Keratinocyte (primary cell): ENCODE measurements at regions not wholly inside any gene's neighbourhood (a gene's known extent, or its start where the extent isn't known, plus 50 kb on each side); places are given as distances from the start of the nearest gene placed in this dataset.

ENCODE experiments used
- DNase-seq: peaks from one replicate; pipeline ENCODE4 v3.0.0-alpha.2; 2011; ENCODE audit warnings: low read depth, missing footprints, low spot score
- FAIRE-seq: peaks from 2 replicates; lab custom pipeline; 2011; peaks lifted over from hg19 to GRCh38; lab: Jason Lieb, UNC
- H2AFZ ChIP-seq: 2 replicates; pipeline ENCODE4 v1.6.0; 2012; ENCODE audit warnings: low read length, control low read depth, inconsistent platforms; ENCODE audit not compliant: control insufficient read depth
- H3K27ac ChIP-seq: 2 replicates; pipeline ENCODE4 v1.5.1; 2011; ENCODE audit warnings: low read length; ENCODE audit not compliant: control insufficient read depth, insufficient read depth
- H3K27me3 ChIP-seq: 3 replicates; pipeline ENCODE4 v1.6.0; 2011; ENCODE audit warnings: low read length; ENCODE audit not compliant: control insufficient read depth, insufficient read depth; ENCODE audit errors: extremely low read depth
- H3K36me3 ChIP-seq, 2 experiments: 2 replicates in 1 of 2; 3 replicates in 1 of 2; pipeline ENCODE4 v1.5.1; 2011; ENCODE audit warnings: low read length in 2 of 2, mild to moderate bottlenecking in 1 of 2; ENCODE audit not compliant: control insufficient read depth in 2 of 2, insufficient read depth in 2 of 2; ENCODE audit errors: extremely low read depth in 1 of 2
- H3K4me1 ChIP-seq: 3 replicates; pipeline ENCODE4 v1.5.1; 2011; ENCODE audit warnings: low read length; ENCODE audit not compliant: control insufficient read depth, insufficient read depth; ENCODE audit errors: extremely low read depth
- H3K4me2 ChIP-seq: 3 replicates; pipeline ENCODE4 v1.6.0; 2011; ENCODE audit warnings: low read depth, low read length; ENCODE audit not compliant: control insufficient read depth, insufficient read depth; ENCODE audit errors: extremely low read depth
- H3K4me3 ChIP-seq, 3 experiments: fragments of 200-600 bp in 1 of 3; sonication (generic) in 1 of 3; 2 replicates in 2 of 3; 3 replicates in 1 of 3; pipeline ENCODE4 v1.5.1; 2011 to 2016; ENCODE audit warnings: low read length in 3 of 3, mild to moderate bottlenecking in 3 of 3, control low read depth in 2 of 3, inconsistent platforms in 1 of 3, low read depth in 1 of 3, mixed read lengths in 1 of 3, mixed run types in 1 of 3, moderate library complexity in 1 of 3; ENCODE audit not compliant: control insufficient read depth in 2 of 3, insufficient read depth in 2 of 3; ENCODE audit errors: extremely low read depth in 1 of 3
- H3K79me2 ChIP-seq: 2 replicates; pipeline ENCODE4 v1.6.0; 2012; ENCODE audit warnings: low read length; ENCODE audit not compliant: control insufficient read depth, insufficient read depth
- H3K9ac ChIP-seq: 3 replicates; pipeline ENCODE4 v1.6.0; 2011; ENCODE audit warnings: low read length; ENCODE audit not compliant: control insufficient read depth, insufficient read depth; ENCODE audit errors: extremely low read depth
- H3K9me1 ChIP-seq: 3 replicates; pipeline ENCODE4 v1.6.0; 2011; ENCODE audit warnings: low read length; ENCODE audit not compliant: control insufficient read depth, insufficient read depth; ENCODE audit errors: extremely low read depth
- H3K9me3 ChIP-seq: 2 replicates; pipeline ENCODE4 v1.5.1; 2012; ENCODE audit warnings: low read depth, low read length; ENCODE audit not compliant: control insufficient read depth
- H4K20me1 ChIP-seq: 3 replicates; pipeline ENCODE4 v1.6.0; 2011; ENCODE audit warnings: low read length; ENCODE audit not compliant: control insufficient read depth, insufficient read depth; ENCODE audit errors: extremely low read depth
- CTCF ChIP-seq, 3 experiments: IDR thresholded peaks in 1 of 3; conservative IDR thresholded peaks in 1 of 3; optimal IDR thresholded peaks in 1 of 3; 2 replicates in 2 of 3; 3 replicates in 1 of 3; pipeline versions ENCODE3 to v1.5.1; 2011; ENCODE audit warnings: low read length in 3 of 3, mild to moderate bottlenecking in 3 of 3, moderate library complexity in 2 of 3, control low read depth in 1 of 3, inconsistent platforms in 1 of 3; ENCODE audit not compliant: insufficient read depth in 2 of 3; ENCODE audit errors: extremely low read depth in 1 of 3
- EZH2 ChIP-seq: IDR thresholded peaks from one replicate; pipeline ENCODE4 v1.6.1; 2012; ENCODE audit warnings: inconsistent platforms, mild to moderate bottlenecking, low read length, moderate library complexity
- dilution Hi-C: fragments of 300-500 bp; cut with MboI; formaldehyde crosslinking; loops from one replicate; pipeline ENCODE4 v1.7.0; 2020; ENCODE audit warnings: low sequenced_read_pairs; ENCODE audit not compliant: extremely low pct_ligation_motif_present

- dilution Hi-C loops = no loop called here
- no peaks in the 10 kb centered on the region for H3K36me3 ChIP-seq
- no peaks in the 10 kb centered on the region for H3K27me3 ChIP-seq
- TF ChIP-seq EZH2 (no peak), CTCF (optimal IDR thresholded peaks at IDR 0.05 in 1 of 3, IDR thresholded peaks at IDR 0.05 in 1 of 3, conservative IDR thresholded peaks at IDR 0.05 in 1 of 3; ENCODE audit: extremely low read depth in 1 of 3, insufficient read depth in 2 of 3, low read length in 3 of 3) (no peak)
- FAIRE-seq = no peak
- no peak overlapping the region for H3K4me3 ChIP-seq
- DNase-seq = no peak
- no peaks in the 10 kb centered on the region for H3K9me1 ChIP-seq
- H3K4me2 ChIP-seq = no peak overlapping the region
- H3K4me1 ChIP-seq = no peaks in the 10 kb centered on the region
- H4K20me1 ChIP-seq = no peaks in the 10 kb centered on the region
- H3K79me2 ChIP-seq = no peaks in the 10 kb centered on the region
- no peak overlapping the region for H2AFZ ChIP-seq
- no peaks in the 10 kb centered on the region for H3K9me3 ChIP-seq
- H3K27ac ChIP-seq = no peak overlapping the region
- no peak overlapping the region for H3K9ac ChIP-seq
Observed at GRCh38 chr6:144989319-144990107, 704.4 kb downstream of the UTRN start.

- Histone ChIP-seq H3K4me2 (no peak overlapping the region), H3K4me1 (no peaks in the 10 kb centered on the region), H3K4me3 (no peak overlapping the region), H3K79me2 (no peaks in the 10 kb centered on the region), H3K36me3 (no peaks in the 10 kb centered on the region), H3K27ac (no peak overlapping the region), H3K9me1 (no peaks in the 10 kb centered on the region), H2AFZ (no peak overlapping the region), H3K27me3 (no peaks in the 10 kb centered on the region), H3K9ac (no peak overlapping the region), H4K20me1 (no peaks in the 10 kb centered on the region), H3K9me3 (no peaks in the 10 kb centered on the region)
- TF ChIP-seq EZH2 (no peak), CTCF (optimal IDR thresholded peaks at IDR 0.05 in 1 of 3, IDR thresholded peaks at IDR 0.05 in 1 of 3, conservative IDR thresholded peaks at IDR 0.05 in 1 of 3; ENCODE audit: extremely low read depth in 1 of 3, insufficient read depth in 2 of 3, low read length in 3 of 3) (no peak)
- dilution Hi-C loops = no loop called here
- no peak for DNase-seq
- FAIRE-seq = no peak
Observed at GRCh38 chr6:144990784-144991183, 705.6 kb downstream of the UTRN start.
